ENCODE measurements at regions not wholly inside any gene's neighbourhood (a gene's known extent, or its start where the extent isn't known, plus 50 kb on each side); places are given as distances from the start of the nearest gene placed in this dataset.

GRCh38 chr5:97534166-97534565, 351.1 kb upstream of the RIOK2 start:
- no peak for TF ChIP-seq CTCF (IDR thresholded peaks at IDR 0.05)
- no peak for ATAC-seq (ENCODE audit: low FRiP score)
- DNase-seq (ENCODE audit: low spot score): no peak

DNA sequence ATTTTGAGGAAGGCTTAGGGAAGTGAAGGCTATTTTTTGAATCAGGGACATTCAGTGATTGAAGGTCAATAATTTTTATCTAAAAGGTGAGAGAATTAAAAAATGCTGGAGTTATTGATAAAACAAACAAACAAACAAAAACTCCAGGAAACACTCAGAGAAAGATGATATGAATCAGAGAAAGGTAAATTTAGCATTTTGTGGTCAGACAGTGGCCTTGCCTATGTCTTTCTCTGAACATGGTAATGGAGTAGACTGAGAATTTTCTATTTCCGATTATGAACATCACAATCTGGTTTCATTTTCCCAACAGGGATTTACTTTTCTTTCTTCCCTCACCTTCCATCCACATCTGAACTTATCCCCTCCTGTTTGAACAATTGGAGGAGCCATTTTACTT, 353.6 kb upstream of the RIOK2 start:
- no peak for ATAC-seq (ENCODE audit: low FRiP score)
- DNase-seq (ENCODE audit: low spot score): no peak
- TF ChIP-seq CTCF (IDR thresholded peaks at IDR 0.05): no peak

GRCh38 chr5:97538912-97539311, 355.9 kb upstream of the RIOK2 start:
- ATAC-seq (ENCODE audit: low FRiP score) (no peak), DNase-seq (ENCODE audit: low spot score) (no peak)
- no peak for TF ChIP-seq CTCF (IDR thresholded peaks at IDR 0.05)

- ATAC-seq (ENCODE audit: low FRiP score) (no peak), DNase-seq (ENCODE audit: low spot score) (no peak)
- TF ChIP-seq CTCF (IDR thresholded peaks at IDR 0.05): no peak
Observed at GRCh38 chr5:97541864-97542263, 358.8 kb upstream of the RIOK2 start.

GRCh38 chr5:97542469-97542868, 359.4 kb upstream of the RIOK2 start:
- no peak for DNase-seq (ENCODE audit: low spot score)
- no peak for ATAC-seq (ENCODE audit: low FRiP score)
- TF ChIP-seq CTCF (IDR thresholded peaks at IDR 0.05): no peak

GRCh38 chr5:97543166-97543565, 360.1 kb upstream of the RIOK2 start:
- TF ChIP-seq CTCF (IDR thresholded peaks at IDR 0.05): no peak
- DNase-seq (ENCODE audit: low spot score) (no peak), ATAC-seq (ENCODE audit: low FRiP score) (no peak)

DNA sequence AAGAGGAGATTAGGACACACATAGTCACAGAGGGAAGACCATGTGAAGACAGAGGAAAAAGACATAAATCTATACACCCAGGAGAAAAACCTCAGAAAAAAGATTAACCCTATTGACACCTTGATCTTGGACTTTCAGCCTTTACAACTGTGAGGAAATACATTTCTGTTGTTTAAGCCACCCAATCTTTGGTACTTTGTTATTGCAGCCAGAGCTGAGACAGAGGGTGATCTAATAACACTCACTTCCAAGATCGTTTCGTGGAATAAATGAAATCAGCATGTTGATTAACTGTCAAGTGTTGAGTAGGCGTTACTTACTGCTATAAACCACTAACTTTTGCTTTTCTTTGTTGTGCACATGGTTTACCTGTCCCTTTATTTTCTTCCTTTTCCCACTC, 361.2 kb upstream of the RIOK2 start:
- ATAC-seq (ENCODE audit: low FRiP score): no peak

More for the DNA sequence above, 361.2 kb upstream of the RIOK2 start:
- DNase-seq (ENCODE audit: low spot score): no peak
- no peak for TF ChIP-seq CTCF (IDR thresholded peaks at IDR 0.05)
